CD1c-positive myeloid dendritic cell (primary cell): ENCODE measurements at regions not wholly inside any gene's neighbourhood (a gene's known extent, or its start where the extent isn't known, plus 50 kb on each side); places are given as distances from the start of the nearest gene placed in this dataset.

Experiments
- DNase-seq: peaks from one replicate; pipeline ENCODE4 v3.0.0-alpha.2; 2016; ENCODE audit errors: extremely low spot score

DNA sequence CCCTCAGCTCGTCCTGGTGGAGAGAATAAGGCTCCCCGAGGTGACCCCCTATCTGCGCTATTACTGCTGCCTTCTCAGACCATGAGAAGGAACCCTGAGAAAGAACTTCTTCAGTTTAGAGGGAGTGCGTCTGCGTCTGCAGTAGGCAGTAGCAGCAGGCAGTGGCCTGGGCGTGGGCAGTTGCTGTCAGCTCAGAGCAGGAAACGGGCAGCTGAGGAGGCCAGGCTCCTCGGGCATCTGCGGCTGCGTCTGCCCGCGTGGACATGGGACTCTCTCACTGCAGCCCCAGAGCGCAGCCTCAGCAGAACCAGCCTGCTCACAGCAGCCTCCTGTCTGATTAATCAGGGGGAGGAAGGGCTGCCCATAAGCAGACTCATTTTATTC is 49.8 kb upstream of the FCN1 start:
- DNase-seq = peak; percentile 38

DNA sequence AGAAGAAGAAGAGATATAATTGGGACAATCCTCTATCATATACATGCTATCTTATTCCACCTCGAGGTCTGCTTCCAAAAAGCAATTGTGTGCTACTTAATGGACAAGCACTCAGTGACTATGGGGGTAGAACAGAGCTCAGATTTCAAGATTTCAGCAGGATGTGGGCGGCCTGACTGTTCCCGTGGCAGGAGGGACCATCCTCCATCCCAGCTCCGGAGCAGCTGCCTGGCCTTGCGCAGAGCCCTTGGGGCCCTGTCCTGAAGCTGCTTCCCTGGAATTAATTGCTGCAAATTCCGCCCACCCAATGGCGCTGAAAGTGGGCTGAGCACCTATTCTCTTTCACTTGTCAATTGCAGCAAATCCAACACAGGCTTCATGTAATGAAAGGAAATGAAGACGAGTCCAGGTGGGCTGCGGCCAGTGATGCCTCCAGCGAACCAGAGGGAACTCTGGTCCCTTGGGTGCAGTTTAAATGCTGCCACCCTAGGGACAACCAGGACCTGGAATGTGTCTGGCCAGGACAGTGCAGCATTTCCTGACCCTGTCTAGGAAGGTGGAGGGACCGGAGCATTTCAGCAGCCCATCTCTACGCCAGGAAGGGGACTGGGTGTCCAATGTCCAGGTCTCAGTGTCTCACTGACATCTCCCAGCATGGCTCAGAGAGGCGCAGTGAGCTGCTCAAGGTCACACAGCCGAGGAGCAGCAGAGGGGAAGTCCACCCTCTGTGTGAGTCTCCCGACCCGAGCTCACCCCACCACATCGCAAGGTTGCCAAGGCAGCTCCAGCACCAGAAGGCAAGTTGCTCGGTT is 50.5 kb upstream of the FCN1 start:
- DNase-seq = no peak

DNA sequence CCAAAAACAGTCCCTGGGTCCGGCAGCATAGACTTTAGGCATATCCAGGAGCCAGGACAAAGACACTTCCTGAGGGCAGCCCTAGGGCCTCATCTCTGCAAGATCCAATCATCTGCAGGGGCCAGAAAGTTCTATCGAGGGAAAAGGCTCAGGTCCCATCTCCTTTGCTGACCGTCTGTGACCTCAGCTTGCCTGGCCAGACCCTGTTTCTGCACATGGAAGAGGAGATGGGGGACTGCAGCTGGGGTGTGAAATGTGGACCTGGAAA is 51.0 kb upstream of the FCN1 start:
- DNase-seq = no peak

DNA sequence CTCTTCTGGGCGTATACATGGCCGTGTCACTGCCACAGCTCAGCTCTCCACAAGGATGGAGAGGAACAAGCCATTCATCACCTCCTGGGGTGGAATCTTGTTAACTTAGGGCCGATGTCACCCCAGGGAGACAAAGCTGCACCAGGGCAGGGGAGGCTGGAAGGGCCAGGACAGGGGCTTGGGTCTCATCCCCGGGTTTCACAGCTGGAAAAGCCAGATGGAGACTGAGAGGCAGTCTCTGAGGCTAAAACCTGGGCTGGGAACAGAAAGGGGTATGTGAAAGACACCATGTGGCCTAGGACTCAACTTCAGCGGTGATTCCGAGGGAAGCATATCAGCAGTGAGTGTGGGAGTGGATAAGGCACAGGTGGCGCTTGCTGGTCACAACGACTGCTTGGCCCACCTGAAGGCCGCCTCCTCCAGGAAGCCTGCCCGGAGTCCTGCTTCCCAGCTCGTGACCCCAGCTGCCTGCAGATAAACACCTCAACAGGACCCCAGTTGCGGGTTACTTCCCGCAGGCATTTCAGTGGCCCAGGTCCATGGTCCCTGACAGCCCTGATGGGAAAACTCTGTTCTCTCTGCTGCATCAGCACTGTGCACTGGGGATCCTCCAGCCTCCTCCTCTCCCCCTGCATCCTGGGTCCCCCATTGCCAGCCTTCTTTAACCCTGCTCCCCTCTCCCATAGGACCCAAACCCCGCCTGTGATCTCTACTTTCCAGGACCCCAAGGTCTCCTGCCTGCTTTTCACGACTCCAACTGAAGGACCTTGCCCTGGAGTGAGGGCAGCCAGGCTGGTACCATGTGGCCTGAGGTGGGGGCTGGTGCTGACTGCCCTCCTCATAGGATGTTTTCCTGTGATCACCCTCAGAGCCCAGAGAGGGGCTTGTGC is 51.7 kb upstream of the FCN1 start:
- DNase-seq = no peak

DNA sequence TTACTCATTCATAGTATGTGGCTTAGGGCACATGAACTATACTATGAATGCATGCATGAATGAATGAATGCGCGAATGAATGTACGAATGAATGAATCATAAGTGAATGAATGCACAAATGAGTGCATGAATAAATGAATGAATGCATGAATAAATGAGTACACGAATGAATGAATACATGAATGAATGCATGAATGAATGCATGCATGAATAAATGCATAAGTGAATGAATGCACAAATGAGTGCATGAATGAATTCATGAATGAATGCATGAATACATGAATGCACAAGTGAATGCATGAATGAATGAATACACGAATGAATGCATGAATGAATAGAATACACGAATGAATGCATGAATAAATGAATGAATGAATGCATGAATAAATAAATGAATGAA is 52.5 kb upstream of the FCN1 start:
- DNase-seq = no peak

DNA sequence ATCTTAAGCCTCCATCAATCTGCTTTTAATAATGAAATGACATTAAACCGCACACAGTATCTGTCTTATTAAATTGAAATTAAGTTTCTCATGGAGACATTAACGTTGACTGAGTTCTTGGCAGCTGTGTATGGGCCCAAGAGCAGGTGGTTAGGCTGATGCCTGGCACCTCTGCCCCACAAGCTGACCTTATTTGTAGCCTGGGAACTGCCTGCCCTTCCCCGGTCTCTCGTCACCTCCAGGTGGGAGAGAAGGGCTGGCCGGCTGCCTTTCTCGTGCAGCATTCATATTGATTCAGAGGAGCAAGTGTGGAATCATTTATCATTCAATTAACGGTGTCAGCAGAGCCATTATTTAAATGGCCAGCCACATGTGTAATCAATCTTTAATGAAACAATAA is 53.0 kb upstream of the FCN1 start:
- no peak for DNase-seq

DNA sequence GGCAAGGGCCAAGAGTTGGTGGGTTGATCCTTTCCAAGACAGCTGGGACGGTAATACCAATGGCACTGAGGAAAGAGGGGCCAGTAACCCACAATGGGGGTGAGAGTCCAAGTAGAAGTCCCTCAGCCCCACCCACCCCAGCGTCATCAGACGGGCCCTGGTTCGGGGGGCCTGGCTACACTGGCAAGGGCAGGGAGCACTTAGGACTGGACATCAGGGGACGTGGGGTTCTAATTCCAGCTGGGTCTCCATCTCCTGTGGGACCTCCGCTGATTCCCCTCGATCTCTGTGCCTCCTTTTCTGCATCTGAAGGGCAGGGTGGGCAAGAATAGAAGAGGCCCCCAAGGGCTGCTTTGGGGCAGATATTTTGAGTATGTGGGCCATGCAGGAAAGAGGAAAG is 53.5 kb upstream of the FCN1 start:
- DNase-seq = no peak

DNA sequence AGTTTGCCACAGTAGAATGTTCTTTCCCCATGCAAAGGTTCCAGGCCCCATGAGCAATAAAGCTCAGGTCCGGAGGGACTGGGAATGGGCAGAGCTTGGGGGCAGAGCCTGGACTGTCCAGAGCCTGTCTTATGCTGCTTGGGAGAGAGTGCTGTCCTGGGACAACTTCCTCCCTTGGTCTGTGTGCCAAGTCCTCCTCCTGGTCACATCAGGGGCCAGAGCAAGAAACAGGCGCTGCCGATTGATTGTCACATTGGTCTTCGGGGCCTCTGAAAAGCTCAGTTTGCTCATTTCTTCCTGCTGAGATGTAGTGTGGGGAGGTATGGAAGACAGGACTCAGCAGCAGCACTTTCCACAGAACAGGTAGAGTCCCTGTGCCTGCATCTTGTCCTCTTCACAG is 54.0 kb upstream of the FCN1 start:
- DNase-seq = no peak

DNA sequence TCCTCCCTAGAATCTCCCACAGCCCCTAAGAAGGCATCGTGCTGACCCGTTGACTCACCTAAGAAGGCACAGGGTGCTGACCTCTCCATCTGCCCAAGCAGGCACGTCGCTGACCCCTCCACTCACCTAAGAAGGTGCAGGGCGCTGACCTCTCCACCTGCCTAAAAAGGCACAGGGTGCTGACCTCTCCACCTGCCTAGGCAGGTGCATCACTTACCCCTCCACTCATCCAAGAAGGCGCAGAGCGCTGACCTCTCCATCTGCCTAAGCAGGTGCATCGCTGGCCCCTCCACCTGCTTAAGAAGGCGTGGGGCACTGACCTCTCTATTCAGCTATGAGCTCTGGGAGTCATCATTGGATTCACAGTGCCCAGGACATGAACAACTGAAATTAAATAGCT is 54.4 kb upstream of the FCN1 start:
- DNase-seq = no peak

DNA sequence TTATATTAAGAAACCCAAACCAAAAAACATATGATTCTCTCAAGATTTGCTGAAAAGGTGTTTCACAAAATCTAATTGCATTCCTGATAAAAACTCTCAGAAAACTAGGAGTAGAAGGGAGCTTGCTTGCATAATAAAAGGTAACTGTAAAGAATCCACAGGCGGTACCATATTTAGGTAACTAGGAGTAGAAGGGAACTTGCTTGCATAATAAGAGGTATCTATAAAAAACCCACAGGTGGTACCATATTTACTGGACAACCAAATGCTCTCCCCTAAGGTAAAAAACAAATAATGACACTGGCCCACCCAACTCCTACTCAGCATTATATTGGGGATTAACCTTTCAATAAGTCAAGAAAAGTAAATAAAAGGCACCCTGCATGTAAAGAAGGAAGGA is 57.5 kb upstream of the FCN1 start:
- DNase-seq = no peak

DNA sequence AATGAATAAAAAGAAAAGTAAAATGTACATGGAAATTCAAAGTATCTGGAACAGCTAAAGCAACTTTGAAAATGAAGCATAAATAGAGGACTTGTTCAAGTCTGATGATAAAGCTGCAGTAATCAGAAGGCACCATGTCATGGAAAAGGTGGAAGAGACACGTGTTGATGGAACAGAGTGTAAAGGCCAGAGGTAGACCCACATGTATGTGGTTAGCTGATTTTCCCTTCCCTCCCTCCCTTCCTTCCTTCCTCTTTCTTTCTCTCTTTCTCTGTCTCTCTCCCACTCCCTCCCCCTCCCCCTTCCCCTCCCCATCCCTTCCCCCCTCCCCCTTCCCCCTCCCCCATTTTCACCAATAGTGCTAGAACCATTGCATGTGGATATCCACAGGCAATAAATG is 58.7 kb upstream of the FCN1 start:
- DNase-seq = no peak

DNA sequence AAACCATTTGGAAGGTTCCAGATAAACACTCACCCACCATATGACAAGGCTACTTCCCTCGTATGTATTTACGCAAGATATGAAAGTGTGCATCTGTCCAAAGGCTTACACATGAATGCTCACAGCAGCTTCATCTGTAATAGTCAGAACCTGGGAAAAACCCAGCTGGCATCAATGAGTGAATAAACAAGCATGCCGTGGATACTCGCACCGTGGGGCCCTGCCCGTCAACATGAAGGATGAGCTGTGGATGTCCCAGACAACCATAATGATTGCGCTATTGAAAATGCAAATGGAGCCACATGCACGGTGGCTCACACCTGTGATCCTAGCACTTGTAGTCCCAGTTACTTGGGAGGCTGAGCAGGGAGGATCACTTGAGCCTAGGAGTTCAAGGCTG is 60.6 kb upstream of the FCN1 start:
- no peak for DNase-seq

DNA sequence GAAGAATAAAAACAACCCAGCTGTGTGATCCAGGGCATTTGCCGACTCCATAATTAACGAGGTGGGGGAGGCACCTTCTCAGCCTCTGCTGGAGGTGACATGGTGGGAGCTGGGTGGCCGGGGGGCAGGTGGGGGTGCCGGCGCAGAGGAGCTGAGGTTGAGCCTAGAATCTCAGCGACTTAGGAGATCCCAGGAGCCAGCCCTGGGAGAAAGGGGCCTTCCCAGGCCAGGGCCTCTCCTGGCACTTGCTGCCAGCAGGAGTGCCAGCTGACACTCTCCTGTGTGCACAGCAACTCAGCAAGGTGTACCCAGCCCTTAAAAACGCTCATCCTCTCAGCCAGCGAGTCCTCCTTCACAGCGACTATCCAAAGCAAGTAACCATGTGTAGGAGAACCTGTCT is 62.8 kb upstream of the FCN1 start:
- DNase-seq = no peak

DNA sequence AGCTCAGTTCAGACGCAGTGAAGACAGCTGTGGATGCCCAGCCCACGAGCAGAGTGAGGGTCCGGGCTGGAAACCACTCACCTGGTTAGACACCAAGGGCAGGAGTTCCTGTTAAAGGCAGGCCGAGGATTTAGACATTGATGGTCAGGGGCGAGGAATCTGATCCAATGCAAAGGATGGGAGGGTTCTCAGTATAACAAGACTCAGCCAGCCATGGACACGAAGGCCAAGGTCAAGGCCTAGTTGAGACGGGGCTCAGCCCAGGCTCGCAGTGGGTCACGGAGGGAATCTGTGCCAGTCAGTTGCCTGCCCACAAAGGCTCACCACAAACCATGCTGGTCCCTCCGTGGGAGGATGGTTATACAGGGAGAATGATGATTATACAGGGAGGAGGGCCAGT is 63.3 kb upstream of the FCN1 start:
- no peak for DNase-seq

DNA sequence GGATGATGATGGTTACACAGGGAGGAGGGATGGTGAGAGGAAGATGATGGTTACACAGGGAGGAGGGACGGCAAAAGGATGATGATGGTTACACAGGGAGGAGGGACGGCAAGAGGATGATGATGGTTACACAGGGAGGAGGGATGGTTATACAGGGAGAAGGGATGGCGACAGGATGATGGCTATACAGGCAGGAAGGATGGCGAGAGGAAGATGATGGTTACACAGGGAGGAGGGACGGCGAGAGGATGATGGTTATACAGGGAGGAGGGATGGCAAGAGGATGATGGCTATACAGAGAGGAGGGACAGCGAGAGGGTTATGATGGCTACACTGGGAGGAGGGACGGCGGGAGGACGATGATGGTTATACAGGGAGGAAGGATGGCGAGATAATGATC is 64.1 kb upstream of the FCN1 start:
- DNase-seq = no peak

DNA sequence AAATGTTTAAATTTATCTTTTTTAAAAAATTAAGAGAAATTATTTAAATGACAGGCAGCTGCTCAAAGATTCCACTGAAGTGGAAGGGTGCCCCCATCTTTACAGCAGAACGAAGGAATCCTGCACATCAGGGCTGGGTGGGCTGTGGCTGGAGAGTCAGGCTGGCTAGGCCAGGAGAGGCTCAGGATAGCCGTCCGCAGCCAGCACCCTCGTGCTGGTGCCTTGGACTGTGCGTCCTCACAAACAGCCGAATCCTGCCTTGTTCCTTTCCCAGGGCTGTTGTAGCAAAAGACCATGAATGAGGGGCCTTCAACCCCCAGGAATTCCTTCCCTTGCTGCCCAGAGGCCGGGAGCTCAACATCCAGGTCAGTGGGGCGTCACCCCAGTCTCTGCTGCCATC is 64.6 kb upstream of the FCN1 start:
- no peak for DNase-seq

DNA sequence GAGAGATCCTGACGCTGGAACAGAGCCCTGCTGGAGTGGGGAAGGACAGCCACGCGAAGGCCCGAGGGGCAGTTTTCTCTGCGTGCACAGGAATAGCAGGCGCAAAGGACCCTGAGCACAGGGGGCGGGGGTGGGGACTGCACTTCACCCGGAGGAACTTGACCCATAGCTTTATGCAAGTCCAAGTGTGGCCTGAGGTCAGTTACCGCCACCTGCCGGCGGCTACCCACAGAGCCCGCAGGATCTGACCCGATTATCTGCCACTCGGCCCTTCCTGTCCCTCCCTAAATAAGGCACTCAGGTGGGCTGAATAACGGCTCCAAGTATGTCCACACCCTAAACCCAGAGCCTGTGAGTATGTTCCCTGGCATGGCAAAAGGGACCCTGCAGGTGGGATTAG is 65.4 kb upstream of the FCN1 start:
- DNase-seq = peak; percentile 58

DNA sequence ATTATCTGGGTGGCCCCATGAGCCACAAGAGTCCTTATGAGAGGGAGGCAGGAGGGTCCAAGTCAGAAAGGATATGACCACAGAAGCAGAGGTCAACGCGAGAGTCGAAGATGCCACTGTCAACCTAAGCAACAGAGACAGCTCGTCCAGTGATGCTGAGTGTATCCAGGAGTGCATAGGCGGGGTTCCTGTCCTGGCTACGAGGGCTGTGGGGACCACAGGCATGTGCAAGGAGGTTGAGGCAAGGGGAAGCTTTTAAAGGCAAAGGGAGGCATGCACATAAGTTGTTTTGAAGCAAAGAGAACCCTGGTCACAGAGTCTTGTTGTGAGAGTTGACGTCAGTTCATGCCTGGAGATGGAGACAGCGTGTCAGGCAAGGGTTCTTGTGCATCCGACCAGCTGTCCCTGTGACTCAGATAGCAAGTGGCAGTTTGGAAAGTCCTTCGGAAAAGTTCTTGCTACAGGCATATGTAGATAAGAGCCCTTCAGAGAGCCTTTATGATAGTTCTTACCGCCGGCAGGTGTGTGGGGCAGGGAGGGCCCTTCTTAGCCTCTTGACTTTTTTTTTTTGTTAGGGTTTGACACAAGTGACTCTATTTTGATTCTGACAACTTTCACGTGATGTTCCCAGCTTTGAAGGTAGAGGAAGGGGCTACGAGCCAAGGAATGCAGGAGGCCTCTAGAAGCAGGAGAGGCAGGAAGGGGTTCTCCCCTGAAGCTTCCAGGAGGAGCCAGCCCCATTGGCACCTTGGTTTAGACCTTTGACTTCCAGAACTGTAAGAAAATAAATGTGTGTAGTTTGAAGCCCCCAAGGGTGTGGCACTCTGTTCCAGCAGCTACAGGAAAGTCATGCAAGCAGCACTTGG is 66.0 kb upstream of the FCN1 start:
- no peak for DNase-seq

DNA sequence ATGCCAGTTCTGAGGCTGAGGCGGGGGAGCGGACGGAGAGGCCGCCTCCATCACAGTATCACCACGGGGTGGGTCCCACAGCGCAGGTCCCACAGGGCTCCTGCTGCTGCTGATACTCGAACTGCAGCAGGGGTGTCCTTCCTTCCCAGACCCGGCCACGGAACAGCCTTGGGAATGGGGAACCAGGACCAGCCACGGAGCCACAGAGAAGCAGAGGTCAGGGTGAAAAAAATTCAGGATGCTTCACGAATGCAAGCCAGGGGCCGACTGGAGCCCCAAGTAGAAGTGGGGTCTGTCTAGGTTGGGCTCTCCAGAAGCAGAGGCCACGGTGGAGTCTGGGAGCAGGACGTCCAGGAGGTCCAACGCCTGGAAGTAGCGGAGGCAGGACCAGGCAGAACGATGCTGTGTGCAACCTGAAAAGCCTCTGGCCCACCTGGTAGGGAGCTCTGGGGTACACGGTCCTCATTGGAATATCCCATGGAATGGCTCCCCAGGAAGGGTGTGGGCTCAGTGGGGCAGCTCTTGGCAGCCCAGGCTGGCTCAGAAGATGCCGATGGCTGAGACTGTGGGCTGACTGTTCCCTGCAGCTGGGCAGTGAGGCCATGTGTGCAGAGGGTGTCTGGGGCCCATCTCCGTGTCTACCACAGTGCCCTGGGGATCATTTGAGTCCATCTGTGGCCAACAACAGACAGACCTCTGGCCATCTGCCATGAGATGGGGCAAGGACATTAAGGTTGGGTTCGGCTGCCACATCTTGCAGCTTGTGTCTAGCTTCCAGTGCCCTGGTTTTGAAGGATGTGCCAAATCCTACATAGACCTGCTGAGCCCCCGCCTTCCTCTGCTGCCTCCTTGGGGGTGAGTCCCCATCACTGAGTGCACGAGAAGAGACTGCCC is 66.9 kb upstream of the FCN1 start:
- no peak for DNase-seq

DNA sequence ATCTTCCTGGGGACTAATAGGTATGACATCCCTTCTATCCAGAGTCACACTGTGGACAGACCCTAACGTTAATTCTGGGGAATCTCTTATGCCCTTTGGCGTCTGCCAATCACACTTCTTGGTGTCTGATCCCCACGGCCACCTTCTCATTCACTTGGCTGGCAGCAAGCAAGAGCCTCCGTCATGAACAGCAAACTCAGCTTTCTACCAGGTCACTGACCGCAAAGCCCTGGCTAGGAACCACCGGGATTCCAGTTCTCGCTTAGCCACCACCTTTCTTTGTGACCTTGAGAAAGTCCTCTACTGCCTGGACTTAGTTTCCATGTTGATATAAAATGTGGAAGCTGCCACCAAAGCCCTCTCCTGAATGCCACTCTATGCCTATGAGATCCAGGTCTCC is 67.7 kb upstream of the FCN1 start:
- DNase-seq = no peak

DNA sequence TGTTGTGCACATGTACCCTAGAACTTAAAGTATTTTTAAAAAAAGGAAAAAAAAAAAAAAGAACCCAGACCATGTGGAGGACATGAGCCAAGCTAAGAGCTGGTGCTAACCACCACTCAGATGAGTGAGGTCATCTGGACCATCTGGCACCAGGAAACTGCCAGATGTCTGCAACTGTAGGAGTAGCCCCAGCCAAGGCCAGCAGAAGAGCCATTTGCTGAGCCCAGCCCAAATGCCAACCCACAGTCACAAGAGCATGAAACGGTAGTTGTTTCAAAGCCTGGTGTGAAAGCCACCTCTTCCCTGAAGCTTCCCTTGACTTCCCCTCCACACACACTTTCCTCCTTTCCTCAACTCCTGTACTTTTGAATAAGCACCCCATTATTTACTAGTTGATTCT is 69.2 kb upstream of the FCN1 start:
- no peak for DNase-seq

DNA sequence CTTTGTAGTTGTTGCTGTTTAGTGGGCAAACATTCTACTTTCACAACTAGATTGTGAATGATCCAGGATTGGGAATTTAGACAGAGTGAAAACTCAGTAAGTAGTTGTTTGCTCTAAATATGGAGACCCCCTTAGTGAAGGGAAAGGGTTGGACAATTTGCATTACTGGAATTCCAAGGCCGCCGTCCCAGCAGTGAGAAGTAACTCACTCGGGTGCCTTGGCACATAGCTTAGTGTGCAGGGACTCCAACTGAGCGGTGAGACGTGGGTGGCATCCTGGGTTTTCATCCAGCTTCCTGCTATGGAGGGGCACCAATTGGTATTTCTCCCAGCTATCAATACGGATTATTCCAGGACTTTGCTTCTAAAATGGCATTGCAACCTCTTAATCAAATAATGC is 69.7 kb upstream of the FCN1 start:
- DNase-seq = no peak
